GM12878 (cell line): ENCODE measurements at regions not wholly inside any gene's neighbourhood (a gene's known extent, or its start where the extent isn't known, plus 50 kb on each side); places are given as distances from the start of the nearest gene placed in this dataset.

Experiments
- ATAC-seq: fragments of 200-7000 bp; cut with Tn5 transposase; 3 replicates; pipeline ENCODE4 v1.9.1; 2020; ENCODE audit warnings: mild to moderate bottlenecking, moderate library complexity
- BruUV-seq: library from RNA; stranded (reverse); fragments of 400-500 nt; replicated peaks from 2 replicates; lab custom pipeline; 2021; lab: Mats Ljungman, UMichigan
- CTCF ChIA-PET: fragments of 300-600 bp; sonication (Branson Sonifier 250); formaldehyde crosslinking; extraction: SDS; loops from one replicate; lab custom pipeline; 2021; ENCODE audit warnings: inconsistent platforms; lab: Yijun Ruan, JAX
- POLR2A ChIA-PET: fragments of 350-600 bp; formaldehyde crosslinking; extraction: SDS; loops from one replicate; lab custom pipeline; 2021; ENCODE audit warnings: inconsistent platforms; lab: Charles Lee
- RAD21 ChIA-PET: fragments of 300-600 bp; sonication (Branson Sonifier 250); formaldehyde crosslinking; loops from one replicate; lab custom pipeline; 2023; ENCODE audit warnings: antibody characterized with exemption; ENCODE audit not compliant: unreplicated experiment; lab: Charles Lee
- SMC1A ChIA-PET: fragments of 300-600 bp; sonication (Branson Sonifier 250); formaldehyde crosslinking; loops from one replicate; lab custom pipeline; 2023; ENCODE audit not compliant: unreplicated experiment, uncharacterized antibody; lab: Charles Lee
- DNase-seq: peaks from one replicate; pipeline ENCODE4 v3.0.0-alpha.2; 2011; ENCODE audit warnings: low read depth, low spot score
- FAIRE-seq: peaks from 3 replicates; lab custom pipeline; 2011; peaks lifted over from hg19 to GRCh38; lab: Jason Lieb, UNC
- H2AFZ ChIP-seq: 2 replicates; pipeline ENCODE4 v1.6.0; 2011; ENCODE audit warnings: low read depth, low read length, control low read depth; ENCODE audit not compliant: control insufficient read depth
- H3K27ac ChIP-seq: 2 replicates; pipeline ENCODE4 v1.5.1; 2011; ENCODE audit warnings: control low read depth; ENCODE audit not compliant: control insufficient read depth, insufficient read depth
- H3K27me3 ChIP-seq, 2 experiments: replicated peaks in 1 of 2; 2 replicates each; pipeline versions ENCODE4 v1.6.0 to v1.6.1; 2011; ENCODE audit warnings: low read length in 1 of 2; ENCODE audit not compliant: control insufficient read depth in 2 of 2, insufficient read depth in 2 of 2
- H3K36me3 ChIP-seq, 2 experiments: 2 replicates each; pipeline ENCODE4 v1.5.1; 2011; ENCODE audit warnings: low read length in 1 of 2; ENCODE audit not compliant: control insufficient read depth in 2 of 2, insufficient read depth in 2 of 2
- H3K4me1 ChIP-seq: 2 replicates; pipeline ENCODE4 v1.6.1; 2011; ENCODE audit warnings: mild to moderate bottlenecking, low read length, moderate library complexity, mixed read lengths; ENCODE audit not compliant: control insufficient read depth, insufficient read depth
- H3K4me2 ChIP-seq: 2 replicates; pipeline ENCODE4 v1.6.0; 2011; ENCODE audit warnings: control low read depth; ENCODE audit not compliant: control insufficient read depth, insufficient read depth
- H3K4me3 ChIP-seq: fragments of 200-600 bp; sonication (generic); 2 replicates; pipeline ENCODE4 v1.5.1; 2016
- H3K79me2 ChIP-seq: 2 replicates; pipeline ENCODE4 v1.6.0; 2011; ENCODE audit warnings: low read length; ENCODE audit not compliant: control insufficient read depth, insufficient read depth
- H3K9ac ChIP-seq: 2 replicates; pipeline ENCODE4 v1.8.0; 2011; ENCODE audit warnings: low read length, control low read depth, mixed read lengths; ENCODE audit not compliant: control insufficient read depth, insufficient read depth
- H3K9me3 ChIP-seq: replicated peaks from 3 replicates; pipeline ENCODE4 v1.5.1; 2011; ENCODE audit warnings: mild to moderate bottlenecking, low read length; ENCODE audit not compliant: control insufficient read depth, insufficient read depth
- H4K20me1 ChIP-seq: 2 replicates; pipeline ENCODE4 v1.6.0; 2011; ENCODE audit not compliant: control insufficient read depth, insufficient read depth
- ASH2L ChIP-seq: fragments of 300-600, 200-600 bp; sonication (generic); IDR thresholded peaks from 2 replicates; pipeline ENCODE4 v1.6.1; 2017; ENCODE audit warnings: low read depth, mild to moderate bottlenecking, borderline replicate concordance
- CHD1 ChIP-seq: IDR thresholded peaks from 2 replicates; pipeline ENCODE4 v1.6.1; 2012; ENCODE audit warnings: low read depth, low read length, improper control_type of control experiment
- EGR1 ChIP-seq, 2 experiments: IDR thresholded peaks; 1 replicate in 1 of 2; 2 replicates in 1 of 2; pipeline ENCODE4 v1.6.1; 2011 to 2012; ENCODE audit warnings: low read depth in 2 of 2, low read length in 2 of 2, borderline replicate concordance in 1 of 2, mild to moderate bottlenecking in 1 of 2, moderate library complexity in 1 of 2
- JUNB ChIP-seq: IDR thresholded peaks from 2 replicates; pipeline ENCODE4 v1.6.1; 2016; ENCODE audit warnings: antibody characterized with exemption, mild to moderate bottlenecking
- KDM1A ChIP-seq: fragments of 200-600 bp; sonication (generic); IDR thresholded peaks from 2 replicates; pipeline ENCODE4 v1.6.1; 2016; ENCODE audit warnings: borderline replicate concordance
- NFXL1 ChIP-seq: fragments of 450-650 bp; IDR thresholded peaks from 2 replicates; pipeline ENCODE4 v1.6.1; 2017; ENCODE audit warnings: antibody characterized with exemption, mild to moderate bottlenecking, borderline replicate concordance
- NR2C2 ChIP-seq: IDR thresholded peaks from 2 replicates; pipeline ENCODE4 v1.6.1; 2011; ENCODE audit warnings: borderline replicate concordance, low read depth; ENCODE audit not compliant: control insufficient read depth, insufficient read length
- TAF1 ChIP-seq: IDR thresholded peaks from 2 replicates; pipeline ENCODE4 v1.6.1; 2011; ENCODE audit warnings: mild to moderate bottlenecking, low read depth, low read length, borderline replicate concordance
- WGBS: methylation state at CpG from one replicate; pipeline ENCODE4 v1.1.6; 2016; ENCODE audit warnings: low lambda C conversion rate; ENCODE audit not compliant: insufficient replicate concordance, insufficient coverage; ENCODE audit errors: missing lambda C conversion rate; 5-methylcytosine and 5-hydroxymethylcytosine counted together
- in situ Hi-C: fragments of 300-500 bp; cut with MboI; formaldehyde crosslinking; loops from 9 replicates; pipeline ENCODE4 v1.14.3; 2018; ENCODE audit warnings: mixed read lengths
- intact Hi-C: fragments of 100-400 bp; cut with micrococcal nuclease; formaldehyde crosslinking; loops from one replicate; pipeline ENCODE4 v1.14.2; 2022; ENCODE audit not compliant: unreplicated experiment
- TF ChIP-seq, protein P1 (sequence below): fragments of 450-650 bp; IDR thresholded peaks from 2 replicates; pipeline ENCODE4 v1.6.1; 2017; ENCODE audit warnings: antibody characterized with exemption, mild to moderate bottlenecking, moderate library complexity
- TF ChIP-seq, protein P2 (sequence below): fragments of 450-650 bp; formaldehyde crosslinking; IDR thresholded peaks from 2 replicates; pipeline ENCODE4 v1.5.0; 2022; ENCODE audit warnings: mild to moderate bottlenecking, missing genetic modification characterization

DNA sequence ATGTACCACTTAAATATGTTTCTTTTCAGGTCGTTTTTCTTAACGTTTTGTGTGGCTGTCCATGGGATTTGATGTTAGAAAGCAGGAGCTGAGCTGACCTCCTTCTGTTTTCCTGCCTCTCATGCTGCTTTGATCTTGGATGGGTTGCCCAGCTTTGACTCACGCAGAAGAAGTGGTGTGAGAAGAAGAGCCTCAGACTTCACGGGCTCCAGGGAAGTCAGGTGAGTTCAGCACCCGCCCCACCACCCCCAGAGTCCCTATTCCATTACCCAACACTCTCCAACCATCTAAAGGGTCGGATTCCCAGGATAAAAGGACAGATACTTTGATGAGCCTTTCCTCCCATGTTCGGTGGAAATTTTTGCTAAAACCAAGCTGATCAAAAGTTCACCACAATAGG is 373.4 kb downstream of the IRX2 start:
- 5% methylated on average over 7 of the region's 7 CpGs for WGBS
- SMC1A ChIA-PET: no interaction called here
- POLR2A ChIA-PET: no interaction called here
- intact Hi-C loops: no loop called here
- H3K4me1 ChIP-seq: no peaks in the 10 kb centered on the region
- no peak overlapping the region for H3K27ac ChIP-seq
- TF ChIP-seq TAF1 (no peak), EGR1 (IDR thresholded peaks at IDR 0.05; ENCODE audit: borderline replicate concordance in 1 of 2, low read depth in 2 of 2, low read length in 2 of 2) (no peak), NFXL1 (no peak), NR2C2 (no peak), CHD1 (no peak), JUNB (no peak), KDM1A (no peak), ASH2L (no peak)
- TF ChIP-seq, protein P1, sequence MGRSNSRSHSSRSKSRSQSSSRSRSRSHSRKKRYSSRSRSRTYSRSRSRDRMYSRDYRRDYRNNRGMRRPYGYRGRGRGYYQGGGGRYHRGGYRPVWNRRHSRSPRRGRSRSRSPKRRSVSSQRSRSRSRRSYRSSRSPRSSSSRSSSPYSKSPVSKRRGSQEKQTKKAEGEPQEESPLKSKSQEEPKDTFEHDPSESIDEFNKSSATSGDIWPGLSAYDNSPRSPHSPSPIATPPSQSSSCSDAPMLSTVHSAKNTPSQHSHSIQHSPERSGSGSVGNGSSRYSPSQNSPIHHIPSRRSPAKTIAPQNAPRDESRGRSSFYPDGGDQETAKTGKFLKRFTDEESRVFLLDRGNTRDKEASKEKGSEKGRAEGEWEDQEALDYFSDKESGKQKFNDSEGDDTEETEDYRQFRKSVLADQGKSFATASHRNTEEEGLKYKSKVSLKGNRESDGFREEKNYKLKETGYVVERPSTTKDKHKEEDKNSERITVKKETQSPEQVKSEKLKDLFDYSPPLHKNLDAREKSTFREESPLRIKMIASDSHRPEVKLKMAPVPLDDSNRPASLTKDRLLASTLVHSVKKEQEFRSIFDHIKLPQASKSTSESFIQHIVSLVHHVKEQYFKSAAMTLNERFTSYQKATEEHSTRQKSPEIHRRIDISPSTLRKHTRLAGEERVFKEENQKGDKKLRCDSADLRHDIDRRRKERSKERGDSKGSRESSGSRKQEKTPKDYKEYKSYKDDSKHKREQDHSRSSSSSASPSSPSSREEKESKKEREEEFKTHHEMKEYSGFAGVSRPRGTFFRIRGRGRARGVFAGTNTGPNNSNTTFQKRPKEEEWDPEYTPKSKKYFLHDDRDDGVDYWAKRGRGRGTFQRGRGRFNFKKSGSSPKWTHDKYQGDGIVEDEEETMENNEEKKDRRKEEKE: no peak
- TF ChIP-seq, protein P2, sequence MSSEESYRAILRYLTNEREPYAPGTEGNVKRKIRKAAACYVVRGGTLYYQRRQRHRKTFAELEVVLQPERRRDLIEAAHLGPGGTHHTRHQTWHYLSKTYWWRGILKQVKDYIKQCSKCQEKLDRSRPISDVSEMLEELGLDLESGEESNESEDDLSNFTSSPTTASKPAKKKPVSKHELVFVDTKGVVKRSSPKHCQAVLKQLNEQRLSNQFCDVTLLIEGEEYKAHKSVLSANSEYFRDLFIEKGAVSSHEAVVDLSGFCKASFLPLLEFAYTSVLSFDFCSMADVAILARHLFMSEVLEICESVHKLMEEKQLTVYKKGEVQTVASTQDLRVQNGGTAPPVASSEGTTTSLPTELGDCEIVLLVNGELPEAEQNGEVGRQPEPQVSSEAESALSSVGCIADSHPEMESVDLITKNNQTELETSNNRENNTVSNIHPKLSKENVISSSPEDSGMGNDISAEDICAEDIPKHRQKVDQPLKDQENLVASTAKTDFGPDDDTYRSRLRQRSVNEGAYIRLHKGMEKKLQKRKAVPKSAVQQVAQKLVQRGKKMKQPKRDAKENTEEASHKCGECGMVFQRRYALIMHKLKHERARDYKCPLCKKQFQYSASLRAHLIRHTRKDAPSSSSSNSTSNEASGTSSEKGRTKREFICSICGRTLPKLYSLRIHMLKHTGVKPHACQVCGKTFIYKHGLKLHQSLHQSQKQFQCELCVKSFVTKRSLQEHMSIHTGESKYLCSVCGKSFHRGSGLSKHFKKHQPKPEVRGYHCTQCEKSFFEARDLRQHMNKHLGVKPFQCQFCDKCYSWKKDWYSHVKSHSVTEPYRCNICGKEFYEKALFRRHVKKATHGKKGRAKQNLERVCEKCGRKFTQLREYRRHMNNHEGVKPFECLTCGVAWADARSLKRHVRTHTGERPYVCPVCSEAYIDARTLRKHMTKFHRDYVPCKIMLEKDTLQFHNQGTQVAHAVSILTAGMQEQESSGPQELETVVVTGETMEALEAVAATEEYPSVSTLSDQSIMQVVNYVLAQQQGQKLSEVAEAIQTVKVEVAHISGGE (CRISPR knock-in tag): no peak
- no peaks in the 10 kb centered on the region; the same call in 2 of the 3 replicates for H3K9me3 ChIP-seq
- H3K4me2 ChIP-seq: no peak overlapping the region
- ATAC-seq (no peak), FAIRE-seq (no peak), DNase-seq (no peak)
- in situ Hi-C loops: no loop called here
- H3K4me3 ChIP-seq: no peak overlapping the region
- H3K9ac ChIP-seq: no peak overlapping the region
- H3K36me3 ChIP-seq: no peaks in the 10 kb centered on the region
- H3K27me3 ChIP-seq: no peaks in the 10 kb centered on the region
- H2AFZ ChIP-seq: no peak overlapping the region
- no peaks in the 10 kb centered on the region for H4K20me1 ChIP-seq
- CTCF ChIA-PET: no interaction called here
- H3K79me2 ChIP-seq: no peaks in the 10 kb centered on the region
- RAD21 ChIA-PET: no interaction called here
- no TSS peak for BruUV-seq
